HL-60 (cell line): ENCODE measurements at regions not wholly inside any gene's neighbourhood (a gene's known extent, or its start where the extent isn't known, plus 50 kb on each side); places are given as distances from the start of the nearest gene placed in this dataset.

ENCODE experiments used
- DNase-seq, 2 experiments: peaks; one replicate each; pipeline ENCODE4 v3.0.0-alpha.2; 2010 to 2020; ENCODE audit warnings: low read depth in 1 of 2, low spot score in 1 of 2
- H3K27ac ChIP-seq: fragments of 250-450 bp; sonication (Bioruptor Pico); replicated peaks from 2 replicates; pipeline ENCODE4 v1.5.1; 2020; ENCODE audit warnings: mild to moderate bottlenecking, moderate library complexity
- H3K27me3 ChIP-seq: fragments of 250-450 bp; sonication (Bioruptor Pico); 2 replicates; pipeline ENCODE4 v1.5.1; 2021; ENCODE audit warnings: mild to moderate bottlenecking, moderate library complexity; ENCODE audit not compliant: insufficient read depth, poor library complexity, severe bottlenecking
- H3K4me3 ChIP-seq: replicated peaks from 2 replicates; pipeline ENCODE4 v1.5.1; 2011; ENCODE audit warnings: mild to moderate bottlenecking, control low read depth, low read length; ENCODE audit not compliant: insufficient read depth
- GABPA ChIP-seq: IDR thresholded peaks from 2 replicates; pipeline ENCODE4 v1.6.1; 2012; ENCODE audit warnings: low read depth
- POLR2AphosphoS5 ChIP-seq: IDR thresholded peaks from 2 replicates; pipeline ENCODE4 v1.6.1; 2012; ENCODE audit warnings: low read depth
- REST ChIP-seq: IDR thresholded peaks from 2 replicates; pipeline ENCODE4 v1.6.1; 2012; ENCODE audit warnings: low read depth; ENCODE audit not compliant: insufficient replicate concordance
- SPI1 ChIP-seq: IDR thresholded peaks from 2 replicates; pipeline ENCODE4 v1.6.1; 2012; ENCODE audit warnings: low read depth, mild to moderate bottlenecking, borderline replicate concordance
- TF ChIP-seq, protein P1 (sequence below): IDR thresholded peaks from one replicate; pipeline ENCODE4 v1.5.1; 2011; ENCODE audit warnings: low read length, control low read depth, inconsistent platforms; ENCODE audit not compliant: insufficient read depth

DNA sequence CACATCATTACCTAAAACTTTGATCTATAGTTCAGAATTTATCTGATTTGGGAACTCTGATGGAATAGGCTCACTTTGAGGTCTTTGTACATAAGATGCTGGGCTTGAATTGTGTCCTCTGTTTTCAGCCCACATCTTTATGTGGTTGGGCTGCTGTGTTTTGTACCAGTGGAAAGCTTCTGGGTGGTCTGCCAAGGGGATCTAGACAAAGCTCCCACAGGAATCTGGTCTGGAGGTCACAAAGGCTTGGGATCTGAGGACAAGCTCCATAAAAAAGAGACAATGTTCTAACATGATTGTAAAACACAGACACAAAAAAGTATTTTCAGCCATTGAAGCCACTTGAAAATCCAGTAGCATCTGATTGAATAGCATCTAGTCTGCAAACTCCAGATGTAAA lies 393.5 kb upstream of the PITX2 start:
- Histone ChIP-seq H3K27ac (no peak overlapping the region), H3K27me3 (no peaks in the 10 kb centered on the region), H3K4me3 (no peak overlapping the region)
- TF ChIP-seq REST (no peak), GABPA (no peak), SPI1 (no peak), POLR2AphosphoS5 (no peak)
- TF ChIP-seq, protein P1, sequence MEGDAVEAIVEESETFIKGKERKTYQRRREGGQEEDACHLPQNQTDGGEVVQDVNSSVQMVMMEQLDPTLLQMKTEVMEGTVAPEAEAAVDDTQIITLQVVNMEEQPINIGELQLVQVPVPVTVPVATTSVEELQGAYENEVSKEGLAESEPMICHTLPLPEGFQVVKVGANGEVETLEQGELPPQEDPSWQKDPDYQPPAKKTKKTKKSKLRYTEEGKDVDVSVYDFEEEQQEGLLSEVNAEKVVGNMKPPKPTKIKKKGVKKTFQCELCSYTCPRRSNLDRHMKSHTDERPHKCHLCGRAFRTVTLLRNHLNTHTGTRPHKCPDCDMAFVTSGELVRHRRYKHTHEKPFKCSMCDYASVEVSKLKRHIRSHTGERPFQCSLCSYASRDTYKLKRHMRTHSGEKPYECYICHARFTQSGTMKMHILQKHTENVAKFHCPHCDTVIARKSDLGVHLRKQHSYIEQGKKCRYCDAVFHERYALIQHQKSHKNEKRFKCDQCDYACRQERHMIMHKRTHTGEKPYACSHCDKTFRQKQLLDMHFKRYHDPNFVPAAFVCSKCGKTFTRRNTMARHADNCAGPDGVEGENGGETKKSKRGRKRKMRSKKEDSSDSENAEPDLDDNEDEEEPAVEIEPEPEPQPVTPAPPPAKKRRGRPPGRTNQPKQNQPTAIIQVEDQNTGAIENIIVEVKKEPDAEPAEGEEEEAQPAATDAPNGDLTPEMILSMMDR, result no peak
- no peak for DNase-seq

- TF ChIP-seq SPI1 (no peak), POLR2AphosphoS5 (no peak), REST (no peak), GABPA (no peak)
- TF ChIP-seq, protein P1, result no peak
- H3K27ac ChIP-seq, result no peak overlapping the region
- no peaks in the 10 kb centered on the region for H3K27me3 ChIP-seq
- H3K4me3 ChIP-seq, result no peak overlapping the region
- no peak for DNase-seq
Measured at GRCh38 chr4:111018216-111018615, 395.3 kb upstream of the PITX2 start.

DNA sequence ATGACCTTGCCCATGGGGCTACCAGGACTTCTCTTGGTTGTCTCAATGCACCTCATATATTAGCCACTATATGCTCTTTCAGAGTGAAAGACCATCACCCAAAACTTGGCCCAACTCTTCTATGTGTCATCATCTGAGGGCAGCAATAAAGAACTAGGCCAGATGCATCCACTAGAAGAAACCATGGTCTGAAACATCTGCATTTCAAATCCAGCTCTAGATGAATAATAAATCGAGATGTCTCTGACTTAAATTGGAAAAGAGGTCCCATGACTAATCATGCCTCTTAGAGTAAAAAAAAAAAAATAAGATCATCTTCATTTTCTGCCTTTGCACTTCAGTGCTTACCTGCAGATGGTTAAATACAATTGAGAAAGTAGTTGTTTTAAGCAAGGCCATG lies 397.6 kb upstream of the PITX2 start:
- Histone ChIP-seq H3K27ac (no peak overlapping the region), H3K27me3 (no peaks in the 10 kb centered on the region), H3K4me3 (no peak overlapping the region)
- TF ChIP-seq SPI1, result no peak
- no peak for TF ChIP-seq GABPA
- no peak for TF ChIP-seq POLR2AphosphoS5
- no peak for TF ChIP-seq REST
- TF ChIP-seq, protein P1, result no peak
- no peak for DNase-seq
